HG03064 (cell line): ENCODE measurements at regions not wholly inside any gene's neighbourhood (a gene's known extent, or its start where the extent isn't known, plus 50 kb on each side); places are given as distances from the start of the nearest gene placed in this dataset.
"Not testable (repeated sequence)": the region's sequence is repeated elsewhere in the genome, so short reads cannot be mapped to it uniquely, and the experiment has no call there.

Source experiments
- ATAC-seq: cut with Tn5 transposase; IDR thresholded peaks from one replicate; pipeline ENCODE4 v1.9.1; 2021; ENCODE audit warnings: low read depth; ENCODE audit not compliant: unreplicated experiment

DNA sequence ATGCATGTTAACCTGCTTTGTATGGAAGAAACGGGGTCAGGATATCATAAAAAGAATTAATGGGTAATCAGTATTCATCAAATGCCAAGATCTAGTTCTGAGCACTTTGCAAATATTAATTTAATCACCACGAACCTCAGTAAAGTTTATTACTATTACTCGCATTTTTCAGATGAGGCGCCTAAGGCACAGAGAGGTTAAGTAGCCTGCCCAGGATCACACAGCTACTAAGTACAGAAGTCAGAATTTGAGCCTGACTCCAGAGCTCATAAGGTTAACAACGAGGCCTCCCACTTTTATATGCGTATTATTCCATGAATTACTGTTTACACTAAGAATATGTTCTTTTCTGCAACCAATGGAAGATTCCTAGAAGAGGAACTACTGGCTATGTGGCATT lies 109.6 kb upstream of the KLF13 start:
- ATAC-seq: no peak

- no peak for ATAC-seq
Observed at GRCh38 chr15:31217566-31218270, 108.9 kb upstream of the KLF13 start.

- ATAC-seq: no peak
Observed at GRCh38 chr15:31219221-31219620, 107.4 kb upstream of the KLF13 start.

- ATAC-seq: no peak
Observed at GRCh38 chr15:31221936-31222515, 104.6 kb upstream of the KLF13 start.

- no peak for ATAC-seq
Observed at GRCh38 chr15:31222773-31223341, 103.8 kb upstream of the KLF13 start.

DNA sequence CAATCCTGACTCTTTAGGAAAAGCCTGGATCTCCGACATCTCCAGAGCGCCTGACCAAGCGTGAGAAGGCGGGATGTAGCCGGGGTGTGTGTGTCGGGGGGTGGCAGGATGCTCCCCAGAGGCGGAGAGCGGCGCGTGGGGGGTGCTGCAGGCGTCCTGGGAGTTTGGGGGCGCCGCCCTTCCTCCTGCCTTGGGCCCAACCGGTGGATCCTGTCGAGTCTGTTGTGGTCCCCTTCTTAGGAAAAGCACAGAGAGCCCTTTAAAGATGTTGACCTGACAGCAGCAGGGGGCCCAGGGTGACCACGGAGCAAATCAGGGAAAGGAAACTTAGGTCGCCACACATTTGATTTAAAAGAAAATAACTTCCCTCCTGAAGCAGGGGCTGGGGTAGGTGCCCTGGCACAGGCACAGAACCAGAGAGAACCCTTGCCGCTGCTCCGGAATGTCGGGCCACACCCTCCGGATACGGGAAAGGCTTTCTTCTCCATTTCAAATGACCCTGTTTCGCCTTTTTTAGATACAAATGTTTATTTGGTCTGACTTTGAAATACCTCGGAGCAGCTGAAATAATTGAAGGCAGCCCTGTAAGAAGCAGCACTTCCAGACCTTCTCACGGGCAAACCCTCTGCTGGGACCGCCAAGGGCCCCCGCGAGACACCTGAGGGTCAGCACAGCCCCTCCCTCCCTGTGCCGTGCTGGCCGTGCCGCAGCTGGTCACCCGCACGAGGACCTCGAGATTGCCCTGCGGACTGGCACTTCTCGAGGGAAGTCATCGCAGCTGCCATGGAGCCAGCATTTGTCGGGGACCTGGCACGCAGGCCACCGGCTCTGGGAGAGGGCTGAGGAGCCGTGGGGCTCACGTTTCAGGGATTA lies 102.9 kb upstream of the KLF13 start:
- ATAC-seq: no peak

- ATAC-seq: not testable (repeated sequence)
Observed at GRCh38 chr15:31224661-31225060, 102.0 kb upstream of the KLF13 start.

DNA sequence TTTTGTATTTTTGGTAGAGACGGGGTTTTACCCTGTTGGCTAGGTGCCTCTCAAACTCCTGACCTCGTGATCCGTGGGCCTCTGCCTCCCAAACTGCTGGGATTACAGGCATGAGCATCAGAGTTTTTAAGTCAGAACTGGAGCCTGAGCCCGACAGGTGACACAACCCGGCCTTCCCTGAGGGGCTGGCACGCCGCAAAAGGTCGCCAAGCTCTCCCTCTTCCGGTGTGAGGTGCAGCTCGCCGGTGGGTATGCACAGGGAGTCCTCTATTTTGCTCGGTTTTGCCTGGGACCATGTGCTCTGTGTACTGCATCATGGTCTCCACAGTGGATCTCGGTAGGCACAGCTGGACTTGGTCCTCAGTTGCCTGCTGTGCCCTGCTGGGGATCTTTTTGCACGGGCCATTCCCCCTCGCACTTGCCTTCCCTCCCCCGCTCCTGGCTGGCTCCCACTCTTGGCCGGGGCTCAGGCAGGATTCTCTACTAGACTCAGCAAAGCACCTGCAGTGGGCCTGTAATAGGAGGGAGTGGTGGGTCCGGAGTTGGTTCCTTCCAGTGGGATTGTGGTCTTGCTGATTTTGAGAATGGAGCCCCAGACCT lies 101.2 kb upstream of the KLF13 start:
- ATAC-seq: no peak

DNA sequence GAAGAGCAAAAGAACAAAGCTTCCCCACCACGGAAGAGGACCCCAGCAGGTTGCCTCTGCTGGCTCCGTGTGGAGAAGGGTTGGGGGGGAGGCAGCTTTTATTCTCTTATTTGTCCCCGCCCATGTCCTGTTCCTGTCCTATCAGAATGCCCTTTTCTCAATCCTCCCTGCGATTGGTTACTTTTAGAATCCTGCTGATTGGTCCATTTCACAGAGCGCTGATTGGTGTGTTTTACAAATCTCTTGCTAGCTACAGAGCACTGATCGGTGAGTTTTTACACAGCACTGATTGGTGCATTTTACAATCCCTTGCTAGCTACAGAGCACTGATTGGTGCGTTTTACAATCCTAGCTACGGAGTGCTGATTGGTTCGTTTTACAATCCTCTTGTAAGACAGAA lies 100.6 kb upstream of the KLF13 start:
- no peak for ATAC-seq

DNA sequence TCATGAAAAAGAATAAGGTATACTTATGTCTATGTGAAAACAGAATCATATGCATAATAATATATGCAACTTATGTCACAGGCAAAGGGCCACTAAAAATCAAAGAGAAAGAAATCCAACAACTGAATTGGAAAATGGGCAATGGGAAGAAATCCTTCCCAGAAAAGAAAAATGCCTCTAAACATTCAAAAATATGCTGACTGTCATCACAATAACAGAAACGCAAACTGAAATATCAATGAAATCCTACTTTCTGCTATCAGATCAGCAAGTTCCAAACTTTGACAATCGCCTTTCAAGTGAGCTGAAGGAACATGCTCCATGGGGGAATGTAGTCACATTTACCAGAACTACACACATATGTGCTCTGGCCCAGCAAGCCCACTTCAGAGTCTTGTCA lies 99.4 kb upstream of the KLF13 start:
- ATAC-seq: no peak

- no peak for ATAC-seq
Observed at GRCh38 chr15:31228011-31228484, 98.6 kb upstream of the KLF13 start.

GRCh38 chr15:31228980-31229826 lies 97.4 kb upstream of the KLF13 start:
- ATAC-seq: peak; percentile 56

GRCh38 chr15:31230630-31231485 lies 95.8 kb upstream of the KLF13 start:
- ATAC-seq: peak; percentile 72

GRCh38 chr15:31234815-31235214 lies 91.8 kb upstream of the KLF13 start:
- ATAC-seq: no peak

- ATAC-seq: peak; percentile 46
Observed at GRCh38 chr15:31235311-31236183, 91.1 kb upstream of the KLF13 start.

DNA sequence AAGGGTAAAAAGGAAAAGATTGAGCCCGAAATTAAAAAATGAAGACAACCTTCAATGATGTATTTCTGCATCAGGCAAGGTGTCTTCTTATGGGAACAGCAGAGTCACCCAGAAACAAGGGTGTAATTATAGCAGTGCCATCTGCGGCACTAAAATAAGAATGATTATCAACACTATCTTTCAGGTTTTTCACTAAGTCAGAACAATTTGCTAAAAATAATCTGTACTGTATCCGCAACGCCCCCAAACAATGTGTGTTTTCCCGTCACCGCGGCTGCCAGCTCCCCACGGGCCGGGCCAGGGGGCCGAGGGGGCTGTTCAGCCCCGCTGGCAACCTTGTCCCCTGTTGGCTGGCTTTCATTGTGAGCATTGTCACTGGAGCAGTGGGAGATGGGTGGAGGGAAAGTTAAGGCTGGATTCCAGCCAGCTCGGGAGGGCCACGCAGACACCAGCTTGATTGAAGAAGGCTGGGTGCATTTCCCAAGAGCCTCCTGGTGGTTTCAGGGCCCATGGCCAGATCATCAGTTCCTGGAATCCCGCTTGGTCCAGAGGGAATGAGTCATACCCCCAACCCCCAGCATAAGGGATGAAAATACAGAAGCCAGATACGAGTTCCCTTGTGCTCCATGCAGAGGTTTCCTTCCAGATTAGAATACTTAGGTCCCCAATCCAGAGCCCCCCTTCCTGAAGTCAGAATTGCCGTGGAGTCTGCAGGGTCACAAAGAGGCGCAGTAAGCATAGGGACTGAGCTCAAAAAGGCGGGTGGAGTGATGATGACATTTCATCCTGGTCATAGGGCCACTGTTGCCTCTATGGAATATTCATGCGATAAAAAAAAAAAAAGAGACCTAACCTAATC lies 90.2 kb upstream of the KLF13 start:
- ATAC-seq: peak; percentile 26

DNA sequence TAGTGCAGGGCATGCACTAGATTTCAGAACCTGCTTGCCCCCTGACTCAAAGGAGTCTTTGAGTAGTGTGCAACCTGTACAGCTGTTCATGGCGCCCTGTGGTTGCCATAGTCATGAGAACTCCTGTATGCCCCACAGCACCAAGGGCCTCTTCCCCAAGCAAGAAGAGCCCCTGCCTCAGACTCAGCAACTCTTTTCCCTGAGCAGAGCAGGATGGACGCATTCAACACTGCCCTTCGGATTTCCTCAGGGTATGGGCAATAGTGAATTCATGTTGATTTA lies 89.7 kb upstream of the KLF13 start:
- no peak for ATAC-seq
